Activated CD8-positive, alpha-beta memory T cell treated with anti-CD3 and anti-CD28 coated beads, Interleukin-2, amount 50 U/mL, for 24 hours (primary cell): ENCODE measurements at regions not wholly inside any gene's neighbourhood (a gene's known extent, or its start where the extent isn't known, plus 50 kb on each side); places are given as distances from the start of the nearest gene placed in this dataset.
"Not testable (repeated sequence)": the region's sequence is repeated elsewhere in the genome, so short reads cannot be mapped to it uniquely, and the experiment has no call there.

Experiments
- DNase-seq: peaks from one replicate; pipeline ENCODE4 v3.0.0-alpha.2; 2020; ENCODE audit errors: extremely low read depth

DNA sequence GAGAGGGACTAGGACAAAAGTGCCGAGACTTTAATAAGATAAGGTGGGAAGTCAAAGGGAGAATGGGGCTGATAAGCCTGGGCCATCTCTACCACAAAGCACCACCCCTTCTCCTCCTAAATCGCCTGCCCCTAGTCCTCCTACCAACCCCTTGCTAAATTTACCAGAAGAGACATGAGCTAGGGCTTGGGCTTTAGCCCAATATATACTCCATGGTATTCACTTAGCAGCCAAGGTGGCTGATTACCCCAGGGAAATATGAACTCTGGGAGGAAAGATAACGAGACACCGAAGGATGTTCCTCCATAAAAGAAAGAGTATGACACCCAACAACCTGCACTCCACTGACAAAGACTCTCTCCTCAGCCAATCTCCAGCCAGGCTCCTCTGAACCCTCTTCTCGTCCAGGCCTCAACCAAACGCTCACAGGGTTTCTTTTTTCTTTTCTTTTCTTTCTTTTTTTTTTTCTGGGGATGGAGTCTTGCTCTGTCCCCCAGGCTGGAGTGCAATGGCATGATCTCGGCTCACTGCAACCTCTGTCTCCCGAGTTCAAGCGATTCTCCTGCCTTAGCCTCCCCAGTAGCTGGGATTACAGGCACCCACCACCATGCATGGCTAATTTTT lies 610.2 kb downstream of the UQCRFS1 start:
- no peak for DNase-seq

DNA sequence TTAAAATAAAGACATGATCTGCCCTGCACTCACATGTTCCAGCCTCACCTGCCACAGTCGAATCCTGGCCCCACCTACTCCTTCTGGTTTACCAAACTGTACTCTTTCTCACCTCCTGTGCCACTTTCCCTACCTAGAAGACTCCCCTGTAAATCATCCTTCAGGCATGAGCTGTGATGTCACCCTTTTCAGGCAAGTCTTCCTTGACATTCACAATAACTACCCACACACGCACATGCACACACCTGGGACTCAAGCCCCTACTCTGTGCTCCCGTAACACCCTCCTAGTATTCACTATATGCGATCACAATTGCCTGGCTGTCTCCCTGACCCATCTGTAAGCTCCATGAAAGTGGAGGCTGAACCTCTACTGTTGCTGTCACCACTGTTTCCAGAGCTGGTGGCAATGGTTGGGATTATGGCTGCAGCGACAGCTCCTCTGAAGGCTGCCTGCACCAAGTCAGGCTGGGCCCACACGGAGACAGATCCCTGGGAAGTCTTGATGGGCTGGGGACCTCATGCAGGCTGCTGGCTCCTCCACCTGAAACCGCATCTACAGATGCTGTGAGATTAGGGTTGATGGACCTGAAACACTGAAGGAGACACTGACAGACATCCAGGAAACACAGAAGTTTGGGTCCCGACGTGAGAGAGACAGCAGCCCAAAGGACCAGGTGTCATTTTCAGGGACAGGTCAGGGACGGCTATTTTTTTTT lies 611.1 kb downstream of the UQCRFS1 start:
- no peak for DNase-seq

DNA sequence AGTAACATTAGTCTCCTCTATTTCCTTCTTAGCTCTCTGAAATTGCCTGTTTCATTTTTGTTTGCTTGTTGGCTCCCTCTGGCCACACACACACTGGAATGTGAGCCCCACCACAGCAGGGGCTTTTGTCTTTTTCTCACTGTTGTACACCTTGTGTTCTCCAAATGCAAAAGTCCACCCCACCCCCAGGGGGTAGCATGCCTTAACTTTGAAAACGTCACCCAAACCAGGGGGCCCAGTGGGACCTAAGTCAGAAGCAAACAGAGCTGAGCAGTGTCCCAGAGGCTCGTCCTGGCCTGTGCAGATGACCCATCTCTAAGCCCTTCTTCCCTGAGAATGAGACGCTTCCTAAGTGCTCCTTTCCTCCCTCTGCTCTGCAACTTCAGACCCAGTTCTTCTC lies 614.1 kb downstream of the UQCRFS1 start:
- no peak for DNase-seq

DNA sequence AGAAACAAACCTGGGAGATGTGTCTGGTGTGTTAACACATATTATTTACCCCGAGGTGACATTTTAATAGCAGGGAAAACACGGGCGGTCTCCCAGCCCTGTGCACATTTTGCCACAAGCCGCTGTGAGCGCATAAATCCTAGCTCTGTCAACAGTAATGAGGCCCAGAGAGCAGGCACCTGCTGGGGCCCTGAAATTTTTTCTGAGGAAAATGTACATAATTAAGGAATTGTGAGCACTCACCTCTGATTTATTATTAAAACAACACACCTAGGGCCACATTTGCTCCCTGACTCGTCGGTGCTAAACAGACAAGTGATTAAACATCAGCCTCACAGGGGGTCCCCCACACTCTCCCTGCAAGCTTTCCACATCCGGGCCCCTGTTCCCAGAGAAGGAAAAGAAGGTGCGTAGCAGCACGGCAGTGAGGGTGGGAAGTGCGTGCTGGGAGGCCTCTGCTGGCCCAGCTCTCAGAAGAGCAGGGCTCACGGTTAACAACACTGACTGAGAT lies 616.3 kb downstream of the UQCRFS1 start:
- no peak for DNase-seq

DNA sequence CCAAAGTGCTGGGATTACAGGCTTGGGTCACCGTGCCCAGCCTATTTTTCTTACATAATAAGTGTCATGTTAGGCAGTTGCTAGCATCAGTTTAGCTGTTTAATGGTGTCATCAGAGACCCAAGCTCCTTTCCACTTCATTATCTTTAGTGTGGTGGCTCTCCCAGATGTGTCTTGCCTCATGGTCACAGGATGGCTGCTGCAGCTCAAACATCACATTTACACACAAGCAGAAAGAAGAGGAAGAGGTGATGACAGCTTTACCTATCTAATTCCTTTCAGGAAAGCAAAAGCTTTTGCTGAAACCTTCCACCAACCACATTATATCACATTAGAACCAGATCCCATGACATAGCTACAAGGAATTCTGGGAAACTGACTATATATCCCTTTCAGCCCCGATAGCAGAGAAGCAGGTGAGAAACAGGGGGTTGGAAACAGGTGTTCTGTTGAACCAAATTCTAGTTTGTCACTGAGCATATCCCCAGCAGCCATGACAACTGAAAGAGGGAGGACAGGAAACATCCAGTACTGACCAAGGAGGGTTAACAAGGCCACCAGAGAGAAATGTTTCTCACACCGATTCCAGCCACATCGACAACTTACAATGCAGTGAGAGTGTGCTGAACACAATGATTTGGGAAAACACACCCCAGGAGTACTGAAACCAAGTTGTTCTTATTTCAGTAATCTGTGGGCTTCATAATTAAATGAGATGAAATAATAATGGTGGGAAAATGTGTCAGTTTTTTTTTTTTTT lies 617.0 kb downstream of the UQCRFS1 start:
- DNase-seq = no peak

DNA sequence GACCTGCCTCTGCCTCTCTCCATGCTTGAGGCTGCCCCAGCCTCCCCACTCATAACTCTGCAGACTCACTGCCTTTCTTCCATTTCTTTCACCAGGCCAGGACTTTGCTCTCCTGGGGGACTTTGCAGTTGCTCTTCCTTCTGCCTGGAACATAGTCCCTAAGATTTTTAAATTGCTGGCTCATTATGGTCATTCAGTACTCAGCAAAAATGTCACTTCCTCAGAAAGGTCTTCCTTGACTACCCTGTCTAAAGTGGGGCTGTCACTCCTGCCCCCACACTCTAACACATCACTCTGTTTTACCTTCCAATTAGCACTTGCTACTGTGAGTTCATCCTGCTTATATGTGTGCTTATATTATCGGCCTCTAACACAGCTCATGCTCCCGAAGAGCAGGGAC lies 618.2 kb downstream of the UQCRFS1 start:
- DNase-seq = no peak

DNA sequence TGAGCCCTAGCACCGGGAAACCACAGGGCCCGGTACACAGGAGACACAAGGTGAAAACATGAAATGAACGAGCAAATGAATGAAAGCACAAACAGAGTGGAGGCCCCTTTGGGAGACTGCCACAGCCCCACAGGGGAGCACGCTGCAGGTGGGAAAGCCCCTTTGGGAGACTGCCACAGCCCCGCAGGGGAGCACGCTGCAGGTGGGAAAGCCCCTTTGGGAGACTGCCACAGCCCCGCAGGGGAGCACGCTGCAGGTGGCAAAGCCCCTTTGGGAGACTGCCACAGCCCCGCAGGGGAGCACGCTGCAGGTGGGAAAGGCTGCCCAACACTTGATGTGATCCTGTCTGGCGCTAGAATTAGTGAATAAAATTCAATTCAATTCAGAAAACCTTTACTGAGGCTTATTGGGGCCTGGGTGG lies 623.0 kb downstream of the UQCRFS1 start:
- DNase-seq = not testable (repeated sequence)

DNA sequence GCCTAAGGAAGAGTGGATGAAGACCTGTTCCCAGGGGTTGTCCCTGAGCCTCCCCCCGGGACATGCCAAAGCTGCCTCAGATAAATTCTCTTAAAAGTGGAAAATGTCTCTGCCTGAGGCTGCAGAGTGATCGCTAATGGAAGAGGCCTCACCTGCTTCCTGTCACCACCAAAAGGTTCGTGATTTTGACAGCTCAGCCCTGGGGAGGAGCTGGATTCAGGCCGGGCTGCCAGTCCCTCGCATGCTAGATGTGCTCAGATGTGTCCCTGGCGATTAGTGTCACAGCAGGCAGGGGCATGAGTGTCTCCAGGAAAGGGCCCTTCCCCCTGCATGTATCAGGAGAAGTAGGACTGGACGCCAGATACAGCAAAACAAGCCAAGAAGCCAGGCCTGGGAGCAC lies 626.5 kb downstream of the UQCRFS1 start:
- no peak for DNase-seq

DNA sequence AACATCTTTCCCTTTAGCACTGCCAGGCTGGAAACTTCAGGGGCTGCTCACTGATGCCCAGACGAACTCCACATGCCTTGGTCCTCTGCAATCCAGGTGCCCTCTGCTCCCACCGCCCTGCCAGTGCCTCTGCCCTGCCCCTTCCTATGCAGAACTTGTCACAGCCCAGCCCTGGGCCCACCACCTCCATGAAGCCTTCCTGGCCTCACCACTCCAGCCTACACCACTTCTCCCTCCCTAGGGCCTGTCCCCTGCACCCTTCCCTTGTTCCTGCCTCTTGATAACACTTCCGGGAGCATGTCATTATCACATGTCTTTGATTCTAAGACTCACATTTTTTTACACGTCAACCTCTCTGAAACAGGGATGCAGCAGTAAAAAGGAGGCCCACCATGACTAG lies 627.2 kb downstream of the UQCRFS1 start:
- no peak for DNase-seq

DNA sequence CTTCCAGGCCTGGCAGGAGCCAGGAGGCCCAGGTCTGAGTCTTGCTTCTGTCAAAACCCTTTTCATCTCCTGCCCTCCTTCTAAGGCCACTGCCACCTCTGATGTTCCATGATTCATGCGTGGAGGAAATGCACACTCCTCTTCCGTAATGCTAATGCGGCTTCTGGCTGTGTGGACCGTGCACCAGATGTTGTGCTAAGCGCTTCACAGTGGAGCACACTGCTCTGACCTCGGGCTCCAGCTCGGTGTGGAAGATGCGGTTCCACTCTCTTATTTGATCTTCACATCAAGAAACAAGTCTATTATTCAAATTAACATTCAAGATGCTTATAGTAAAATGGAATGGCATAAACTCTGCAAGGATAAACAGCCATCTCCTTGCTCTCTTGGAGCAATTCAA lies 629.2 kb downstream of the UQCRFS1 start:
- DNase-seq = no peak

DNA sequence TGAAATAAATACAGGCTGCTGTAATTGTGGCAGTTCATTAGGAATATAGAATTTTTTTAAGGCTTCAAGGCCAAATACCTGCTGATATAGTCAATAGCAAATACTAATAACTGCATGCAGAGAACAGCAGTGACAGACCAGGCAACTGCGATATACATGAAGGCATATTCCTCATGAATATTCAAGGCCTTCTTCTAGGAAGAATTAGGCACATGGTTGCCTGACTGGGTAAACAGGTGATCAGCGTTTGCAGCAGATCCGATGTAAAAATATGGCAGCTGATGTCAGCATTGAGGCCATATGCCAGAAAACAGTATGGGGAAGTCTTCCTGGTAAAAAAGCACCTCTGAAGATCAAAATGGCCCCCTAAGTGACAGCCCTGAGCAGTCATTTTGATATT lies 629.7 kb downstream of the UQCRFS1 start:
- DNase-seq = no peak

DNA sequence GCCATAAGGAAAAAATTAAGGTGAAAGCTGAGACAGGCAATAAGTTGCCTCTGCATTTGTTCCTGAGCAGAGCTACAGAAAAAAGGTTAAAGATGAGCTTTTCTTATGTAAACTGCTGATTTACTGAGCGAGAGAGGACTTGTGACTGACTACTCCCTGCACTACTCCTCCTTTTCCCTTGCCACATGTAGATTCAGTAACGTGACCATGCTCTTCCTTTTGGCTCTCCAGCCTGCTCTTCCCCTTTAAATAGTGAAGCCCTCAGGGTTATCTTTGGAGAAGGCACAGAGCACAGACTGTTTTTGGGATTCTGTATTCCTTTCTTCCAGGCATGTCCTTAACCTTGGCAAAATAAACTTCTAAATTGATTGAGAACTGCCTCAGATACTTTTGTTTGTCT lies 630.2 kb downstream of the UQCRFS1 start:
- DNase-seq = no peak

DNA sequence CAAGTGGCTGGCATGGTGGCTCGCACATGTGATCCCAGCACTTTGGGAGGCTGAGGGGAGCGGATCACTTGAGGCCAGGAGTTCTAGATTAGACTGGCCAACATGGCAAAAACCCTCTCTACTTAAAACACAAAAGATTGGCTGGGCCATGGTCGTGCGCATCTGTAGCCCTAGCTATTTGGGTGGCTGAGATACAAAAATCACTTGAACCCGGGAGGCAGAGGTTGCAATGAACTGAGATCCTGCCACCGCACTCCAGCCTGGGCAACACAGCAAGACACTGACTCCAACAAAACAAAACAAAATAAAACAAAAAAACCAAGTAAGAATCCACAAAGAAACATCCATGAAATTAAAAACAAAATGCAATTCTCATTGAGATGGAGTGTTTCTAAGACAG lies 630.6 kb downstream of the UQCRFS1 start:
- DNase-seq = no peak

DNA sequence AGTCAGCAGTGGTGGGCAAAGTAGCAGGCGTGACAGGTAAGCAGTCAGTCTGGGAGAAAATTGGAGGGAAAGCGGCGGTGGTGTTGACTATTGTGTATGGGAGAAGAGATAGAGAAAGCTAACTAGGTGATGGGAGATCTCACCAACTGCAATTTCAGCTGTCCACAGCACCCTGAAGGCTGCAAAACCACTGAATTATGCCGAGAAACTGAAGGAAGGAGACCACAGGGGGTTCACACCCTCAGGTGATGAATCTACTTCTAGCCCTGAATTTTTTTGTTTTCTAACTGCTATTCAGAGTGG lies 631.5 kb downstream of the UQCRFS1 start:
- DNase-seq = no peak

DNA sequence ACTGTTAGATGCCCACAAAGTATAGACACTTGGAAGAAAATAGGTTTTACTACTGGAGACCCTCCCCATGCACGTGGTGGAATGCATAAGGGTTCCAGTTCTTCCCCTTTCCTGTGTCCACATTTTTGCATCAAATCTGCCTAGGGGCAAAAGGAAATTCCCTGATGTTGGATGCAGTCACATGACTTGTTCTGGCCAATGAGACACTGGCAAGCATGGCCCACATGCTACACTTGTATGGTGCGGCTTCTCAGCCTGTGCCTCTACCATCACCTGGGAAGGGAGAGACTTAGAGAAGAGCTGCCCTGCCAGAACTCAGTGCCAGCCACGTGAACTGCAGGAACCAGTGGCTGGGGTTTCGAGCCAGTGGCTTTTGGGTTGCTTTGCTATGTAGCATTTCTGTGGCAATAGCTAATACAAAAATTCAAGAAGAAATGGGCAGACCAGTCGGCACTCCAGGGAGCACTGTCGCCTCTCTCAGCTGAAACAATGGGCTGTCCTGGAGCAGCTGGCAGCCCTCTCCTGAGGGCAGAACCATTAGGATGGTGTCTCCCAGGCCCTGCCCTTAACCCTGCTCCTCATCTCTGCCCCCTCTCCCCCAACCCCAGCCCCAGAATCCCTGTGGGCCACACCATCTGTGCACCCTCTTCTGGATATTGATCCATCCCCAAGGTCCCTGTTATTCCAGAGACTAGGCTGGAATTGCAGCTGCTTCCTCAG lies 634.0 kb downstream of the UQCRFS1 start:
- DNase-seq = no peak

DNA sequence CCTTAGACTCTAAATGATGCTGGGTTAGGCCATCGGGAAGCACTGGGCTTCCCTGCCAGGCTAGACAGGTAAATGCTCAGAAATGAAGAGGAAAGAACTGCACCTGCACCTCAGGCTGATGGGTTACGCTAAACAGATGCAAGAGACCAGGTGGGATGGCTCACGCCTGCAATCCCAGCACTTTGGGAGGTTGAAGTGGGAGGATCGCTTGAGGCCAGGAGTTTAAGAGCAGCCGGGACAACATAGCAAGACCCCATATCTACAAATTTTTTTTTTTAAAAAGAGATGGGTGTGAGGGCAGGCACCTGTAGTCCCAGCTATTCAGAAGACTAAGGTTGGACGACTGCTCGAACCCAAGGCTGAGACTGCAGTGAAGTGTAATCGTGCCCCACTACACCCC lies 634.7 kb downstream of the UQCRFS1 start:
- DNase-seq = no peak

DNA sequence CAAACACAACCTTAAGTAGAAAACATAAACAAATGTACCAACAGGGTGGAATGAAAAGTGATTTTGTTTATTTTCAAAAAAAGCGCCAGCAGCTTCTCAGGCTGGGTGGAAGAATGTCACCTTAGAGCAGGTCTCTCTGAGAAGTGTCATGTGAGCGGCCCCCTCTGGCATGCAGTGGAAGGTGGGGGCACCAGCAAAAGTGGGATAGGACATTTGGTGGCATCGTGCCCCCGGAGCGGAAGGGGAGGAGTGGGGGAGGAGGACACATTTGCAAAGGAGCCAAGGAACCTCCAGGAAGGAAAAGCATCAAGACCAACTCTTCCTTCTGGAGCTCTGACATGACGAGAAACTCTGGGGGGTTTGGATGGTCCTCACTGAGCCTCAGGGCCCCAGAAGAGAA lies 635.3 kb downstream of the UQCRFS1 start:
- no peak for DNase-seq

DNA sequence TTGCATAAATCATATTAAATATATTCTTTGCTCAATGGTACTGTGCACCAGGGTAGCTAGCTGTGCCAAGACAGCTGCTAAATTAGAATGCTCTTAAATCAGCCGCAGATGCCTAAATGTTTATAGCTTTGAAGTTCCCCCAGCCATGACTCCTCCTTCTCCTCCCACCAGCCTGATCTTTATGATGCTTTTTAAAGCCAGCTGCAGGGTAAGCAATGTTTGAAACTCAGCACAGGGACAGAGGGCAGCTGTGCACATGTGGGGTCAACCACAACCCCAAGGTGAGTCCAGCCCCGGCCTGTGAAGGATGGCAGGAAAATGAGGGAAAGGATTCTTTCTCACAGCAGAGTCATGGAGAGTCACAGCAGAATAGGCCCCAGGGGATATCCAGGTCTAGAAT lies 635.7 kb downstream of the UQCRFS1 start:
- DNase-seq = no peak

DNA sequence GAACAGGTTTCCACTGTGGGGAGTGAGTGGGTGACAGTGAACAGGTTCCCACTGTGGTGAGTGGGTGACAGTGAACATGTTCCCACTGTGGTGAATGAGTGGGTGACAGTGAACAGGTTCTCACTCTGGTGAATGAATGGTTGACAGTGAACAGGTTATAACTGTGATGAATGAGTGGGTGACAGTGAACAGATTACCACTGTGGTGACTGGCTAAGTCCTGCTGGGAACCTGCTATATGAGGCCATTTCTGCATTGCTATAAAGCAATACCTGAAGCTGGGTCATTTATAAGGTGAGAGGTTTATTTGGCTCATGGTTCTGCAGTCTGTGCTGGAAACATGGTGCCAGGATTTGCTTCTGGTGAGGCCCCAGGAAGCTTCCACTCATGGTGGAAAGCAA lies 637.1 kb downstream of the UQCRFS1 start:
- no peak for DNase-seq

DNA sequence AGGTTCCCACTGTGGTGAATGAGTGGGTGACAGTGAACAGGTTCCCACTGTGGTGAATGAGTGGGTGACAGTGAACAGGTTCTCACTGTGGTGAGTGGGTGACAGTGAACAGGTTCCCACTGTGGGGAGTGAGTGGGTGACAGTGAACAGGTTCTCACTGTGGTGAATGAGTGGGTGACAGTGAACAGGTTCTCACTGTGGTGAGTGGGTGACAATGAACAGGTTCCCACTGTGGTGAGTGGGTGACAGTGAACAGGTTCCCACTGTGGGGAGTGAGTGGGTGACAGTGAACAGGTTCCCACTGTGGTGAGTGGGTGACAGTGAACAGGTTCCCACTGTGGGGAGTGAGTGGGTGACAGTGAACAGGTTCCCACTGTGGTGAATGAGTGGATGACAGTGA lies 637.6 kb downstream of the UQCRFS1 start:
- not testable (repeated sequence) for DNase-seq

DNA sequence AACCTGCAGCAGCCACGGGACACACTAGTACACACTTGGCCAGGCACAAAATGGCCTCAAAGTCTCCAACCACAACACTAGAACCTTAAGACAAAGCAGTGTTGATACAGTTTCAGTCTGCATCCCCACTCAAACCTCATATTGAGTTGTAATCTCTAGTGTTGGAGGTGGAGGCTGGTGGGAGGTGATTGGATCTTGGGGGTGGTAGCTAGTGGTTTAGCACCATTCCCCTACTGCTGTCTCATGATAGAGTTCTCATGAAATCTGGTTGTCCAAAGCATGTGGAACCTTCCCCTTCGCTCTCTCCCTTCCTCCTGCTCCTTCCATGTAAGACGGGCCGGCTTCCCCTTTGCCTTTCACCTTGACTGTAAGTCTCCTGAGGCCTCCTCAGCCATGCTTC lies 638.7 kb downstream of the UQCRFS1 start:
- DNase-seq = no peak
